Hepatocyte (in vitro differentiated cells): ENCODE measurements at regions not wholly inside any gene's neighbourhood (a gene's known extent, or its start where the extent isn't known, plus 50 kb on each side); places are given as distances from the start of the nearest gene placed in this dataset.

Source experiments
- CTCF ChIP-seq: fragments of 200-600 bp; sonication (generic); IDR thresholded peaks from 2 replicates; pipeline ENCODE4 v1.5.1; 2016; ENCODE audit warnings: antibody characterized with exemption, mild to moderate bottlenecking; ENCODE audit not compliant: poor library complexity
- EZH2 ChIP-seq: fragments of 200-600 bp; sonication (generic); IDR thresholded peaks from 2 replicates; pipeline ENCODE4 v1.6.1; 2016; ENCODE audit warnings: antibody characterized with exemption, mild to moderate bottlenecking, borderline replicate concordance
- EZH2phosphoT487 ChIP-seq: fragments of 200-600 bp; sonication (generic); IDR thresholded peaks from one replicate; pipeline ENCODE4 v1.6.1; 2018; ENCODE audit warnings: antibody characterized with exemption, mild to moderate bottlenecking, low read depth, moderate library complexity; ENCODE audit not compliant: unreplicated experiment, severe bottlenecking

DNA sequence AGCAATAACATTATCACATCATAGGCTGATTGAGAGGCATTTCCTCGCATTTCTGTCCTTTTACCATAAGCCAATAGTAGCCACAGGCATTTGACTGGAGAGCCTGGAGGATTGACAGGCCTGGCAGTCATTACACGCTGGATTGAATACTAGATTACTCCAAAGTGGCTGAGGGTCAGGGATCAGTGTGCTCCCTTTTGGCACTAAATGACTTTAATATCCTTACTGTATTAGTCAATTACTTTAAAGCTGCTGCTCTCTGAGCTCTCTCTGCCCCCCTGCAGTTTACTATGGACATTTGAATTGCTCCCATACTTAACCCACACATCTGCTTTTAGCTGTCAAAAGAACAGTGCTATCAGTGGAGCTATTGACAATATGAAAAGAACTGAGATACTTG lies 302.0 kb downstream of the TFEC start:
- TF ChIP-seq CTCF (no peak), EZH2 (no peak), EZH2phosphoT487 (no peak)
